ENCODE measurements at regions not wholly inside any gene's neighbourhood (a gene's known extent, or its start where the extent isn't known, plus 50 kb on each side); places are given as distances from the start of the nearest gene placed in this dataset.

- TF ChIP-seq CTCF (conservative IDR thresholded peaks at IDR 0.05; ENCODE audit: low read length) (no peak), EZH2phosphoT487 (IDR thresholded peaks at IDR 0.05; ENCODE audit: borderline replicate concordance, low read depth, low read length) (no peak)
Measured at GRCh38 chr1:101122452-101123166, 97.0 kb upstream of the DPH5 start.
